Right lobe of liver (tissue), 4 donors: ENCODE measurements at regions not wholly inside any gene's neighbourhood (a gene's known extent, or its start where the extent isn't known, plus 50 kb on each side); places are given as distances from the start of the nearest gene placed in this dataset.

Experiments used
- CTCF ChIP-seq, 4 donors: fragments of 200-600 bp in 3 of 4; fragments of 450-650 bp in 1 of 4; IDR thresholded peaks; one replicate each; pipeline versions ENCODE4 v1.5.1 to v1.8.0; 2016 to 2022; ENCODE audit warnings: antibody characterized with exemption in 4 of 4, mild to moderate bottlenecking in 2 of 4
- POLR2A ChIP-seq: fragments of 450-650 bp; IDR thresholded peaks from one replicate; pipeline ENCODE4 v1.6.1; 2017; ENCODE audit warnings: antibody characterized with exemption, mild to moderate bottlenecking
- donor health status: DM: no; HTN: no; CAD: no.
- donor health status: DM: no; HTN: no; CAD: no.
- donor health status: DM: no; HTN: yes; CAD: no.

GRCh38 chr1:116311193-116311592 is 61.9 kb upstream of the ATP1A1 start:
- TF ChIP-seq CTCF (IDR thresholded peaks at IDR 0.05) (no peak), POLR2A (no peak)
